Central memory CD8-positive, alpha-beta T cell (primary cell): ENCODE measurements at regions not wholly inside any gene's neighbourhood (a gene's known extent, or its start where the extent isn't known, plus 50 kb on each side); places are given as distances from the start of the nearest gene placed in this dataset.

Experiments
- ATAC-seq: fragments of 150-1000 bp; cut with Tn5 transposase; replicated peaks from 2 replicates; pipeline ENCODE4 v1.10.0; 2022; ENCODE audit warnings: mild to moderate bottlenecking, moderate FRiP score, moderate number of reproducible peaks; ENCODE audit not compliant: poor library complexity, severe bottlenecking; ENCODE audit errors: extremely low read depth
- DNase-seq, 2 donors: peaks; one replicate each; pipeline ENCODE4 v3.0.0; 2021; ENCODE audit warnings: low spot score in 2 of 2
- H3K27ac Mint-ChIP-seq: one replicate; pipeline ENCODE4 v1.8.0; 2022; ENCODE audit warnings: low read depth, mild to moderate bottlenecking, moderate library complexity, mixed read lengths
- H3K27me3 Mint-ChIP-seq: one replicate; pipeline ENCODE4 v1.8.0; 2022; ENCODE audit warnings: mixed read lengths
- H3K36me3 Mint-ChIP-seq: one replicate; pipeline ENCODE4 v1.8.0; 2022; ENCODE audit warnings: mild to moderate bottlenecking, moderate library complexity, mixed read lengths; ENCODE audit not compliant: insufficient read depth
- H3K4me1 Mint-ChIP-seq: one replicate; pipeline ENCODE4 v1.8.0; 2022; ENCODE audit warnings: mixed read lengths
- H3K4me3 Mint-ChIP-seq: one replicate; pipeline ENCODE4 v1.8.0; 2022; ENCODE audit warnings: mild to moderate bottlenecking, moderate library complexity, mixed read lengths
- H3K9me3 Mint-ChIP-seq: one replicate; pipeline ENCODE4 v1.8.0; 2022; ENCODE audit warnings: mixed read lengths

DNA sequence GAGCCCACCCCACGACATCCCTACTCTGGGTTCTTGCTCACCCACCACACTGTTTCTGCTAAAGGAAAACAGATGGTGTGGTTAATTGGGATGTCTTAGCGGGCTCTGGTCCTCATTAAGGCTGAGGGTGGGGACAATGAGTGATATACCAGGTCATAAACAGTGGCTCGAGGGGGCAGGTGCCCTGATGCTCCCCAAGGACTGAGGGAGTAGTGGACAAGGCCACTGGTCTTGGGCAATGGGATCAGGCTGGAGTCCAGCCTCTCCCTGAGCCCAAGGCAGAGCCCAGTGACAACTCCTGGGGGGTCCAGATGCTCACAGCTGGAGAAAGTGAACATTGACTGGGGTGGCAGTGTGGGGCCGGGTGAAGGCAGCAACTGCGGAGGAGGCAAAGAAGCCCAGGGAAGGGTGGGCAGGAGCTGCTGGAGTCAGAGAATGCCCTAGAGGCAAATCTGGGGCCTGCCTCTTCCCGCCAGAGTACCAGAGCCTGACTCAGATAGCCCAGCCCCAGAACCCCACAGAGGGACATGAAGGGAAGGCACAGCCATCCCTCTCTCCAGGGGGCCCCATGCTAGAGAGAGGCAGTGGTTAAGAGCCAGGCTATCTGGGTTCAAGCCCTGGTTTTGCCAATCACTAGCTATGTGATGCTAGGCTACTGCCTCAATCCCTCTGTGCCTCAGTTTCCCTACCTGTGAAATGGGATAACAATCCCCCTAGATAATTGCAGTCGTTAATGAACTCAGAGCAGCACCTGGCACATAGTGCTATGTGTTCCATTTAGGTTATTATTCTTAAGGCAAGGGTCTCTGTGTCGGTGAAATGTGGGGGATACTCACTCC, 72.3 kb downstream of the MRPL14 start:
- DNase-seq (no peak), ATAC-seq (no peak)
- Mint-ChIP-seq H3K27ac (no peak overlapping the region), H3K9me3 (no peaks in the 10 kb centered on the region), H3K4me3 (no peak overlapping the region), H3K4me1 (peaks cover 10% of the 10 kb centered on the region), H3K36me3 (peaks cover 2% of the 10 kb centered on the region), H3K27me3 (peaks cover 14% of the 10 kb centered on the region)

GRCh38 chr6:44053760-44054556, 73.3 kb downstream of the MRPL14 start:
- no peak overlapping the region for H3K4me3 Mint-ChIP-seq
- no peaks in the 10 kb centered on the region for H3K9me3 Mint-ChIP-seq
- peaks cover 8% of the 10 kb centered on the region for H3K4me1 Mint-ChIP-seq
- peaks cover 14% of the 10 kb centered on the region for H3K27me3 Mint-ChIP-seq
- H3K36me3 Mint-ChIP-seq, result no peaks in the 10 kb centered on the region
- H3K27ac Mint-ChIP-seq, result no peak overlapping the region
- ATAC-seq (no peak), DNase-seq (no peak)

DNA sequence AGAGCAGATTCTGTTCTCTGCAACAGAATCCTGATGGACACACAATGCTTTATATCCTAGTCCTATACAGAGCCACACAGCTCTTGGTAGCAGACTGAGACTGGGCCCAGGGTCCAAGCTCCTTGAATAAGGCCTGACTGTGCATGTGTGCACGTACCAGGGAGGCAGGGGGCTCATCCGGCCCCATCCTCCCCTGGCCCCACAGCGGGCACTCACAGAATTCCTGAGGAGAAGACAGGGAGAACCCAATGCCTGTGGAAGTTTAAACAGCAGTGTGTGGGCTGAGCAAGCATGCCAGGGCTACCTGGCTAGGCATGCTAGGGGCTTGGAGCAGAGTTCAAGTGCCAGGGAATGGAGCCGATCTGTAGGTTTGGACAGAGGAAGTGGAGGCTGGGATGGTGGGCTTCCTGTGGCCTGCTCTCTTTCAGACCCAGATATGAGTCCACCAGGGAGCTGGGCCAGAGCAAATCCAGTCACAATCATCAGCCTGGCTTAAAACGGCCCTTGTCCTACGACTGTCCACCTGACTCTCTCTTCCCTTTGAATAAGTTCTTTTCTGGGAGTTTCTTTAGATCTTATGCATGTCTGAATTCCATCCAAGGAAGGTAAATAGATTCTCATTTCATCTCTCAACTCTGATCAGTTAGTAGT, 74.0 kb downstream of the MRPL14 start:
- DNase-seq (no peak), ATAC-seq (no peak)
- Mint-ChIP-seq H3K9me3 (no peaks in the 10 kb centered on the region), H3K27ac (no peak overlapping the region), H3K27me3 (peaks cover 14% of the 10 kb centered on the region), H3K4me1 (peaks cover under 1% of the 10 kb centered on the region), H3K4me3 (no peak overlapping the region), H3K36me3 (no peaks in the 10 kb centered on the region)

- ATAC-seq (no peak), DNase-seq (no peak)
- Mint-ChIP-seq H3K36me3 (no peaks in the 10 kb centered on the region), H3K27ac (no peak overlapping the region), H3K9me3 (no peaks in the 10 kb centered on the region), H3K4me1 (no peaks in the 10 kb centered on the region), H3K4me3 (no peak overlapping the region), H3K27me3 (peaks cover 14% of the 10 kb centered on the region)
Measured at GRCh38 chr6:44052419-44053023, 74.7 kb downstream of the MRPL14 start.

DNA sequence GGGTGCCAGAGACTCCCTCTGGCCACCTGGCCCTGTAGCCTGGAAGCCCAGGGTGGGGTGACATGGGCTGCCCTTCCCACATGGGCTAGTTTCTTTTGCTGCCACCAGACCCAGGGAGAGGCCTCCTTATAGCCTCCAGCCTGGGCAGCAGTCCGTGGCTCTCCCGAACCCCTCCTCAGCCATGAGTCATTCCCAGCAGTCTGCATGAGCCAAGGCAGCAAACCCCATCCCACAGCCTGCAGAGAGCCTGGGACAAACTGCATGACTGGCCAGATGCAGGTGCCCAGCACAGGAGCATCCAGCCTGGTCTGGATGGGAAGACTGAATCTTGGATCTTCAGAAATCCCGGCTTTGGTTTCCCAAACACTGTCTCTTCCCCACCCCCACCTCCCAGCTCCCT, 75.7 kb downstream of the MRPL14 start:
- Mint-ChIP-seq H3K4me1 (no peaks in the 10 kb centered on the region), H3K4me3 (no peak overlapping the region), H3K27me3 (peaks cover 14% of the 10 kb centered on the region), H3K9me3 (no peaks in the 10 kb centered on the region), H3K36me3 (no peaks in the 10 kb centered on the region), H3K27ac (no peak overlapping the region)
- ATAC-seq, result no peak
- no peak for DNase-seq

GRCh38 chr6:44050872-44051505, 76.3 kb downstream of the MRPL14 start:
- DNase-seq, result no peak
- no peaks in the 10 kb centered on the region for H3K36me3 Mint-ChIP-seq

GRCh38 chr6:44049989-44050871, 77.0 kb downstream of the MRPL14 start:
- no peak for DNase-seq
- Mint-ChIP-seq H3K4me3 (no peak overlapping the region), H3K27me3 (peaks cover 14% of the 10 kb centered on the region), H3K4me1 (no peaks in the 10 kb centered on the region), H3K27ac (no peak overlapping the region), H3K36me3 (no peaks in the 10 kb centered on the region), H3K9me3 (no peaks in the 10 kb centered on the region)
- ATAC-seq, result no peak

More at GRCh38 chr6:44050872-44051505, 76.3 kb downstream of the MRPL14 start:
- no peak for ATAC-seq
- Mint-ChIP-seq H3K27ac (no peak overlapping the region), H3K9me3 (no peaks in the 10 kb centered on the region), H3K4me3 (no peak overlapping the region), H3K4me1 (no peaks in the 10 kb centered on the region), H3K27me3 (peaks cover 14% of the 10 kb centered on the region)

- DNase-seq, result no peak
- ATAC-seq, result no peak
- Mint-ChIP-seq H3K4me1 (no peaks in the 10 kb centered on the region), H3K27me3 (peaks cover 13% of the 10 kb centered on the region), H3K36me3 (no peaks in the 10 kb centered on the region), H3K27ac (no peak overlapping the region), H3K4me3 (no peak overlapping the region), H3K9me3 (no peaks in the 10 kb centered on the region)
Measured at GRCh38 chr6:44049163-44049988, 77.9 kb downstream of the MRPL14 start.

DNA sequence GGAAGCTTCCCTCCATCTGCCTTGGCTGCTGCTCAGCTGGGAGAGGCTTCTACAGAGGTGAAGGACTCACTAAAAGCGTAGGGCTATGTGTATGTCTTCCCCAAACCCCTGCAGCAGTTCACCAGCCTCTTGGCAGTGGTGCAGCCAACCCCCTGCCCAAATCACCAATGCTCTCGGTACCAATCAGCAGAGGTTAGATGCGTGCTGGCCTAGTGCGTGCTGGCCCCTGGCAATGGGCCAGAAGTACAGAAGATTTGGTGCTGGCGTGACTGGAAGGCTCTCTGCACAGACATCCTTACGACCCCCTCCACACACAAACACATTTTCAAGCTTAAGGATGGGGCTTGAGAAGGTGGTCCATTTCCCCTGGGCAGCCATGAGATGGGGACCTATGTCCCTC, 79.0 kb downstream of the MRPL14 start:
- Mint-ChIP-seq H3K27me3 (peaks cover 7% of the 10 kb centered on the region), H3K4me1 (no peaks in the 10 kb centered on the region), H3K9me3 (no peaks in the 10 kb centered on the region), H3K4me3 (no peak overlapping the region), H3K36me3 (no peaks in the 10 kb centered on the region), H3K27ac (no peak overlapping the region)
- DNase-seq (no peak), ATAC-seq (no peak)

- no peak overlapping the region for H3K4me3 Mint-ChIP-seq
Measured at GRCh38 chr6:44047801-44048200, 79.5 kb downstream of the MRPL14 start.

GRCh38 chr6:44047179-44047546, 80.1 kb downstream of the MRPL14 start:
- Mint-ChIP-seq H3K27ac (no peak overlapping the region), H3K4me3 (no peak overlapping the region)
- no peak for DNase-seq

More at GRCh38 chr6:44047801-44048200, 79.5 kb downstream of the MRPL14 start:
- ATAC-seq (no peak), DNase-seq (no peak)
- H3K36me3 Mint-ChIP-seq, result no peaks in the 10 kb centered on the region
- H3K27me3 Mint-ChIP-seq, result peaks cover 7% of the 10 kb centered on the region
- H3K27ac Mint-ChIP-seq, result no peak overlapping the region
- no peaks in the 10 kb centered on the region for H3K4me1 Mint-ChIP-seq
- H3K9me3 Mint-ChIP-seq, result no peaks in the 10 kb centered on the region

More at GRCh38 chr6:44047179-44047546, 80.1 kb downstream of the MRPL14 start:
- H3K9me3 Mint-ChIP-seq, result no peaks in the 10 kb centered on the region
- no peaks in the 10 kb centered on the region for H3K36me3 Mint-ChIP-seq
- peaks cover 4% of the 10 kb centered on the region for H3K27me3 Mint-ChIP-seq
- no peaks in the 10 kb centered on the region for H3K4me1 Mint-ChIP-seq
- ATAC-seq, result no peak
